AG10803 (cell line): ENCODE measurements at regions not wholly inside any gene's neighbourhood (a gene's known extent, or its start where the extent isn't known, plus 50 kb on each side); places are given as distances from the start of the nearest gene placed in this dataset.
"Not testable (repeated sequence)": the region's sequence is repeated elsewhere in the genome, so short reads cannot be mapped to it uniquely, and the experiment has no call there.

Source experiments
- DNase-seq: peaks from one replicate; pipeline ENCODE4 v3.0.0; 2010; ENCODE audit warnings: low read depth
- H3K4me3 ChIP-seq: 2 replicates; pipeline ENCODE4 v1.5.1; 2011; ENCODE audit warnings: mild to moderate bottlenecking, low read length, control low read depth
- CTCF ChIP-seq: conservative IDR thresholded peaks from 2 replicates; pipeline ENCODE4 v1.5.1; 2011; ENCODE audit warnings: mild to moderate bottlenecking, low read length, control low read depth, inconsistent platforms

DNA sequence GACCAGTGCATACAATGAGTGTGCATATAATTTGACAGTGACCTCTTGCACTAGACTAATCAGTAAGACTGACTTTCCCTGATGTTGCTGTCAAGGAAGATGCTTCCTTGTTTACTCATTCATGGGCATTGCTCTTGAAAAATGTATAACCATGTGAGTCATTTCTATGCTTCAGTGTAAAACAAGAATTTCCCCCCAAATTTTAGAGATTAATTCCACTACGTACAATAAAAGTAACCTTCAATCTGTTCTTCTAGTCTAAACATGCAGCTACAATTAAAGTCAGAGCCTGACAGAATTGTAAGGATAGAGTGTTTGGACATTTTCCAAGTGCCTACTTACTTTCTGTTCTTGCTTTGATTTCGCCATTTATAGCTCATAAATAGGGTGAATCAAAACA lies 935.7 kb downstream of the RAPGEF2 start:
- no peak for TF ChIP-seq CTCF

DNA sequence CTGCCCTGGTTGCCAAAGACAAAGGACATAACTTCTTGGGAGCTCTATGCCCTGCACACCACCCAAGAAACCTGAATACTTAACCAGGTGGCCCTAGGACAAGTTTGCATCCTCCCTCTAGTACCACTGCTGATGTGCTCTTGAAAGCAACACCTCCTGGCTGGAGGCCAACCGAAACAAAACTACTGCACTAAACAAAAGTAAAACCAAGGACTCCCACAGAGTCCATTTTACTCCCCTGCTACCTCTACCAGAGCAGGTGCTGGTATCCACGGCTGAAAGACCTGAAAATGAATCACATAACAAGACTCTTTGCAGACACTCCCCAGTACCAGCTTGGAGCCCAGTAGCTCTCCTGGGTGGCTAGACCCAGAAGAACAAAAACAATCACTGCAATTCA lies 941.8 kb downstream of the RAPGEF2 start:
- TF ChIP-seq CTCF, result no peak
- DNase-seq, result no peak
- H3K4me3 ChIP-seq, result no peak overlapping the region

More for the DNA sequence above, 935.7 kb downstream of the RAPGEF2 start:
- DNase-seq, result no peak
- no peak overlapping the region for H3K4me3 ChIP-seq

GRCh38 chr4:160082432-160083207 lies 979.7 kb downstream of the RAPGEF2 start:
- no peak overlapping the region for H3K4me3 ChIP-seq
- no peak for TF ChIP-seq CTCF
- DNase-seq, result no peak

GRCh38 chr4:160091631-160092030 lies 988.8 kb downstream of the RAPGEF2 start:
- DNase-seq, result no peak
- no peak overlapping the region for H3K4me3 ChIP-seq
- TF ChIP-seq CTCF, result no peak

GRCh38 chr4:160100316-160100715 lies 997.4 kb downstream of the RAPGEF2 start:
- no peak for TF ChIP-seq CTCF
- H3K4me3 ChIP-seq, result no peak overlapping the region
- no peak for DNase-seq

- TF ChIP-seq CTCF, result no peak
- H3K4me3 ChIP-seq, result no peak overlapping the region
- no peak for DNase-seq
Observed at GRCh38 chr4:160110891-160111290, 1008.0 kb downstream of the RAPGEF2 start.

GRCh38 chr4:160117686-160118085 lies 1014.8 kb downstream of the RAPGEF2 start:
- DNase-seq, result no peak
- TF ChIP-seq CTCF, result no peak

GRCh38 chr4:160125576-160126287 lies 1022.9 kb downstream of the RAPGEF2 start:
- H3K4me3 ChIP-seq, DNase-seq: not testable (repeated sequence)

More at GRCh38 chr4:160117686-160118085, 1014.8 kb downstream of the RAPGEF2 start:
- no peak overlapping the region for H3K4me3 ChIP-seq
